Nucleus accumbens (tissue), 56 donors: ENCODE measurements at regions not wholly inside any gene's neighbourhood (a gene's known extent, or its start where the extent isn't known, plus 50 kb on each side); places are given as distances from the start of the nearest gene placed in this dataset.
"Not testable (repeated sequence)": the region's sequence is repeated elsewhere in the genome, so short reads cannot be mapped to it uniquely, and the experiment has no call there.

ENCODE experiments used
- DNase-seq, 56 donors: peaks; one replicate each; lab custom pipeline; 2025; lab: John Stamatoyannopoulos, UW

GRCh38 chr6:3529721-3530120 lies 72.9 kb upstream of the SLC22A23 start:
- DNase-seq = no peak

- no peak for DNase-seq
Measured at GRCh38 chr6:3529232-3529631, 72.4 kb upstream of the SLC22A23 start.

GRCh38 chr6:3528081-3528671 lies 71.3 kb upstream of the SLC22A23 start:
- DNase-seq = not testable (repeated sequence)

- DNase-seq = no peak
Measured at GRCh38 chr6:3527651-3527977, 70.8 kb upstream of the SLC22A23 start.

GRCh38 chr6:3526962-3527650 lies 70.3 kb upstream of the SLC22A23 start:
- no peak for DNase-seq

GRCh38 chr6:3525915-3526314 lies 69.1 kb upstream of the SLC22A23 start:
- DNase-seq = no peak

GRCh38 chr6:3524456-3524855 lies 67.6 kb upstream of the SLC22A23 start:
- DNase-seq = no peak

- no peak for DNase-seq
Measured at GRCh38 chr6:3523966-3524365, 67.1 kb upstream of the SLC22A23 start.

GRCh38 chr6:3523271-3523670 lies 66.4 kb upstream of the SLC22A23 start:
- DNase-seq = no peak

- DNase-seq = no peak
Measured at GRCh38 chr6:3522561-3523260, 65.9 kb upstream of the SLC22A23 start.

- no peak for DNase-seq
Measured at GRCh38 chr6:3520281-3521230, 63.7 kb upstream of the SLC22A23 start.

GRCh38 chr6:3518356-3519190 lies 61.7 kb upstream of the SLC22A23 start:
- no peak for DNase-seq

GRCh38 chr6:3517350-3517749 lies 60.5 kb upstream of the SLC22A23 start:
- DNase-seq = no peak

- DNase-seq = no peak
Measured at GRCh38 chr6:3516092-3516491, 59.2 kb upstream of the SLC22A23 start.

- no peak for DNase-seq
Measured at GRCh38 chr6:3515669-3516068, 58.8 kb upstream of the SLC22A23 start.

GRCh38 chr6:3513416-3513815 lies 56.6 kb upstream of the SLC22A23 start:
- no peak for DNase-seq

- DNase-seq = no peak
Measured at GRCh38 chr6:3512832-3513231, 56.0 kb upstream of the SLC22A23 start.

GRCh38 chr6:3510617-3511016 lies 53.8 kb upstream of the SLC22A23 start:
- no peak for DNase-seq

- DNase-seq = no peak
Measured at GRCh38 chr6:3510178-3510577, 53.3 kb upstream of the SLC22A23 start.

GRCh38 chr6:3509336-3509735 lies 52.5 kb upstream of the SLC22A23 start:
- DNase-seq = no peak
